H1 (cell line): ENCODE measurements at regions not wholly inside any gene's neighbourhood (a gene's known extent, or its start where the extent isn't known, plus 50 kb on each side); places are given as distances from the start of the nearest gene placed in this dataset.

ENCODE experiments used
- CTCF ChIA-PET: fragments of 300-600 bp; sonication (Branson Sonifier 250); formaldehyde crosslinking; loops from one replicate; lab custom pipeline; 2021; ENCODE audit not compliant: partially characterized antibody; lab: Charles Lee
- POLR2A ChIA-PET: fragments of 300-600 bp; sonication (Branson Sonifier 250); formaldehyde crosslinking; loops from one replicate; lab custom pipeline; 2021; ENCODE audit warnings: inconsistent platforms; ENCODE audit not compliant: partially characterized antibody; lab: Charles Lee
- DNase-seq, 2 experiments: peaks; one replicate each; pipeline versions ENCODE4 v3.0.0 to v3.0.0-alpha.2; 2010 to 2022; ENCODE audit warnings: low spot score in 2 of 2, low read depth in 1 of 2, mixed read lengths in 1 of 2
- FAIRE-seq: peaks from 2 replicates; lab custom pipeline; 2011; peaks lifted over from hg19 to GRCh38; lab: Jason Lieb, UNC
- H2AFZ ChIP-seq: 2 replicates; pipeline ENCODE4 v1.8.1; 2012; ENCODE audit warnings: low read length, inconsistent platforms
- H2AK5ac ChIP-seq: 2 replicates; pipeline ENCODE4 v1.6.1; 2013; ENCODE audit warnings: low read depth, low read length
- H2BK120ac ChIP-seq: replicated peaks from 2 replicates; pipeline ENCODE3; 2013; ENCODE audit warnings: low read depth, low read length, inconsistent platforms
- H2BK12ac ChIP-seq: 2 replicates; pipeline ENCODE4 v1.6.1; 2013; ENCODE audit warnings: low read depth, low read length
- H2BK15ac ChIP-seq: 2 replicates; pipeline ENCODE4 v1.6.1; 2013; ENCODE audit warnings: low read length
- H2BK20ac ChIP-seq: 2 replicates; pipeline ENCODE4 v1.6.1; 2013; ENCODE audit warnings: low read length
- H2BK5ac ChIP-seq: 2 replicates; pipeline ENCODE4 v1.6.1; 2013; ENCODE audit warnings: low read depth, low read length
- H3K14ac ChIP-seq: 2 replicates; pipeline ENCODE4 v1.6.1; 2013; ENCODE audit warnings: inconsistent platforms; ENCODE audit not compliant: insufficient read length
- H3K18ac ChIP-seq: 2 replicates; pipeline ENCODE4 v1.6.1; 2013; ENCODE audit warnings: low read length; ENCODE audit errors: extremely low read depth
- H3K23ac ChIP-seq: 2 replicates; pipeline ENCODE4 v1.6.1; 2013; ENCODE audit warnings: inconsistent platforms; ENCODE audit not compliant: insufficient read length
- H3K23me2 ChIP-seq: 2 replicates; pipeline ENCODE4 v1.6.1; 2013; ENCODE audit warnings: low read depth, low read length
- H3K27ac ChIP-seq: 2 replicates; pipeline ENCODE4 v1.6.1; 2011; ENCODE audit warnings: low read depth, low read length, inconsistent platforms
- H3K27me3 ChIP-seq, 4 experiments: replicated peaks in 1 of 4; 1 replicate in 1 of 4; 2 replicates in 3 of 4; pipeline versions ENCODE4 v1.6.1 to v1.8.1; 2011 to 2013; ENCODE audit warnings: low read length in 3 of 4, mild to moderate bottlenecking in 3 of 4, inconsistent platforms in 2 of 4, mixed read lengths in 2 of 4, moderate library complexity in 1 of 4; ENCODE audit not compliant: control insufficient read depth in 3 of 4, insufficient read depth in 3 of 4; ENCODE audit errors: extremely low read depth in 1 of 4
- H3K36me3 ChIP-seq, 4 experiments: 2 replicates each; pipeline versions ENCODE4 v1.6.1 to v1.8.1; 2011 to 2013; ENCODE audit warnings: mild to moderate bottlenecking in 4 of 4, low read length in 3 of 4, moderate library complexity in 2 of 4, control low read depth in 1 of 4, inconsistent platforms in 1 of 4; ENCODE audit not compliant: insufficient read depth in 4 of 4, control insufficient read depth in 2 of 4
- H3K4ac ChIP-seq: replicated peaks from 2 replicates; pipeline ENCODE3; 2013; ENCODE audit warnings: low read length, low read depth, mixed read lengths, inconsistent platforms; ENCODE audit not compliant: insufficient read length
- H3K4me1 ChIP-seq, 4 experiments: replicated peaks in 1 of 4; 1 replicate in 1 of 4; 2 replicates in 3 of 4; pipeline versions ENCODE4 v1.6.1 to v1.8.1; 2011 to 2013; ENCODE audit warnings: low read length in 3 of 4, inconsistent platforms in 2 of 4, mixed read lengths in 1 of 4; ENCODE audit not compliant: insufficient read depth in 4 of 4, control insufficient read depth in 3 of 4
- H3K4me2 ChIP-seq, 2 experiments: 2 replicates each; pipeline versions ENCODE4 v1.6.1 to v1.8.1; 2011 to 2013; ENCODE audit warnings: low read depth in 2 of 2, low read length in 2 of 2, control low read depth in 1 of 2, inconsistent platforms in 1 of 2, mild to moderate bottlenecking in 1 of 2; ENCODE audit not compliant: insufficient read depth in 1 of 2
- H3K4me3 ChIP-seq, 4 experiments: fragments of 200-600, 300-600 bp in 1 of 4; sonication (generic), shearing (Covaris generic), sonication (Bioruptor Twin) in 1 of 4; 2 replicates each; pipeline versions ENCODE4 v1.5.1 to v1.8.1; 2011 to 2016; ENCODE audit warnings: low read length in 4 of 4, low read depth in 3 of 4, control low read depth in 2 of 4, inconsistent platforms in 2 of 4, mild to moderate bottlenecking in 2 of 4, mixed read lengths in 1 of 4, moderate library complexity in 1 of 4; ENCODE audit not compliant: insufficient read depth in 2 of 4; ENCODE audit errors: extremely low read depth in 1 of 4
- H3K56ac ChIP-seq: replicated peaks from 2 replicates; pipeline ENCODE3; 2013; ENCODE audit warnings: low read depth, mild to moderate bottlenecking, mixed read lengths, low read length, inconsistent platforms; ENCODE audit not compliant: insufficient read length
- H3K79me1 ChIP-seq: 2 replicates; pipeline ENCODE4 v1.6.1; 2013; ENCODE audit warnings: low read depth, low read length, control low read depth
- H3K79me2 ChIP-seq, 2 experiments: 2 replicates each; pipeline versions ENCODE4 v1.6.1 to v1.8.1; 2012 to 2013; ENCODE audit warnings: low read length in 2 of 2, mild to moderate bottlenecking in 2 of 2, inconsistent platforms in 1 of 2; ENCODE audit not compliant: insufficient read depth in 2 of 2, control insufficient read depth in 1 of 2
- H3K9ac ChIP-seq, 4 experiments: replicated peaks in 1 of 4; 1 replicate in 1 of 4; 2 replicates in 3 of 4; pipeline versions ENCODE4 v1.6.1 to v1.8.1; 2011 to 2013; ENCODE audit warnings: low read depth in 3 of 4, low read length in 3 of 4, control low read depth in 2 of 4, mild to moderate bottlenecking in 2 of 4, moderate library complexity in 2 of 4, inconsistent platforms in 1 of 4; ENCODE audit errors: extremely low read depth in 1 of 4
- H3K9me3 ChIP-seq, 2 experiments: 2 replicates each; pipeline versions ENCODE4 v1.6.1 to v1.8.1; 2012 to 2013; ENCODE audit warnings: mild to moderate bottlenecking in 2 of 2, moderate library complexity in 2 of 2, control low read depth in 1 of 2, inconsistent platforms in 1 of 2, low read depth in 1 of 2, low read length in 1 of 2, mixed read lengths in 1 of 2; ENCODE audit not compliant: insufficient read depth in 2 of 2
- H4K20me1 ChIP-seq, 2 experiments: replicated peaks in 1 of 2; 2 replicates each; pipeline versions ENCODE3 to v1.8.1; 2011 to 2013; ENCODE audit warnings: inconsistent platforms in 2 of 2, low read length in 2 of 2, mild to moderate bottlenecking in 1 of 2; ENCODE audit not compliant: insufficient read depth in 2 of 2, control insufficient read depth in 1 of 2
- H4K5ac ChIP-seq: 2 replicates; pipeline ENCODE4 v1.6.1; 2013; ENCODE audit warnings: low read length, low read depth, mixed read lengths, inconsistent platforms; ENCODE audit not compliant: insufficient read length
- H4K8ac ChIP-seq: 2 replicates; pipeline ENCODE4 v1.8.0; 2013; ENCODE audit warnings: mild to moderate bottlenecking, moderate library complexity, low read length, inconsistent platforms; ENCODE audit not compliant: insufficient read depth; ENCODE audit errors: extremely low read depth
- H4K91ac ChIP-seq: replicated peaks from 2 replicates; pipeline ENCODE3; 2013; ENCODE audit warnings: low read length, mixed read lengths, inconsistent platforms; ENCODE audit not compliant: insufficient read length
- CBX5 ChIP-seq: fragments of 300-800, 300-1000 bp; sonication (generic); IDR thresholded peaks from 2 replicates; pipeline ENCODE4 v1.7.1; 2016; ENCODE audit warnings: antibody characterized with exemption, low read length, low read depth
- CTBP2 ChIP-seq: IDR thresholded peaks from 2 replicates; pipeline ENCODE4 v1.7.0; 2011; ENCODE audit warnings: borderline replicate concordance, mild to moderate bottlenecking, moderate library complexity, mixed read lengths, low read length; ENCODE audit not compliant: insufficient read depth, insufficient read length
- GABPA ChIP-seq: IDR thresholded peaks from 2 replicates; pipeline ENCODE4 v1.6.1; 2011; ENCODE audit warnings: mild to moderate bottlenecking, low read length, moderate library complexity, borderline replicate concordance; ENCODE audit not compliant: insufficient read depth
- JUN ChIP-seq: IDR thresholded peaks from 2 replicates; pipeline ENCODE4 v1.6.1; 2011; ENCODE audit warnings: low read depth, mild to moderate bottlenecking, improper control_type of control experiment, low read length
- PHF8 ChIP-seq: fragments of 200-600 bp; sonication (generic); conservative IDR thresholded peaks from 2 replicates; pipeline ENCODE4 v1.7.1; 2012; ENCODE audit warnings: low read depth, mild to moderate bottlenecking, inconsistent platforms, low read length, moderate library complexity
- POLR2A ChIP-seq, 2 experiments: IDR thresholded peaks; 1 replicate in 1 of 2; 2 replicates in 1 of 2; pipeline ENCODE4 v1.6.1; 2011; ENCODE audit warnings: low read depth in 2 of 2, low read length in 2 of 2, mild to moderate bottlenecking in 2 of 2; ENCODE audit errors: control extremely low read depth in 1 of 2
- SAP30 ChIP-seq: fragments of 300-600 bp; sonication (generic); IDR thresholded peaks from 2 replicates; pipeline ENCODE4 v1.7.1; 2012; ENCODE audit warnings: low read length, moderate library complexity, mild to moderate bottlenecking, inconsistent platforms; ENCODE audit not compliant: insufficient read depth, insufficient replicate concordance
- SP4 ChIP-seq: IDR thresholded peaks from 2 replicates; pipeline ENCODE4 v1.6.1; 2012; ENCODE audit warnings: low read length, inconsistent platforms
- TEAD4 ChIP-seq: IDR thresholded peaks from 2 replicates; pipeline ENCODE4 v1.6.1; 2012; ENCODE audit warnings: low read depth, low read length, inconsistent platforms, mixed read lengths
- WGBS, 2 experiments: shearing (Covaris generic) in 1 of 2; methylation state at CpG; one replicate each; pipeline versions ENCODE4 v1.1.6 to v1.1.7; 2013 to 2015; ENCODE audit warnings: low lambda C conversion rate in 2 of 2, mixed read lengths in 2 of 2, inconsistent platforms in 1 of 2, low coverage in 1 of 2, missing lambda C conversion rate in 1 of 2; ENCODE audit not compliant: insufficient replicate concordance in 2 of 2, insufficient coverage in 1 of 2, insufficient read length in 1 of 2; ENCODE audit errors: extremely low coverage in 1 of 2, missing lambda C conversion rate in 1 of 2; 5-methylcytosine and 5-hydroxymethylcytosine counted together
- TF ChIP-seq, protein P1 (sequence below): IDR thresholded peaks from 2 replicates; pipeline ENCODE4 v1.6.1; 2011; ENCODE audit warnings: low read depth, mild to moderate bottlenecking, low read length; ENCODE audit not compliant: insufficient read depth

DNA sequence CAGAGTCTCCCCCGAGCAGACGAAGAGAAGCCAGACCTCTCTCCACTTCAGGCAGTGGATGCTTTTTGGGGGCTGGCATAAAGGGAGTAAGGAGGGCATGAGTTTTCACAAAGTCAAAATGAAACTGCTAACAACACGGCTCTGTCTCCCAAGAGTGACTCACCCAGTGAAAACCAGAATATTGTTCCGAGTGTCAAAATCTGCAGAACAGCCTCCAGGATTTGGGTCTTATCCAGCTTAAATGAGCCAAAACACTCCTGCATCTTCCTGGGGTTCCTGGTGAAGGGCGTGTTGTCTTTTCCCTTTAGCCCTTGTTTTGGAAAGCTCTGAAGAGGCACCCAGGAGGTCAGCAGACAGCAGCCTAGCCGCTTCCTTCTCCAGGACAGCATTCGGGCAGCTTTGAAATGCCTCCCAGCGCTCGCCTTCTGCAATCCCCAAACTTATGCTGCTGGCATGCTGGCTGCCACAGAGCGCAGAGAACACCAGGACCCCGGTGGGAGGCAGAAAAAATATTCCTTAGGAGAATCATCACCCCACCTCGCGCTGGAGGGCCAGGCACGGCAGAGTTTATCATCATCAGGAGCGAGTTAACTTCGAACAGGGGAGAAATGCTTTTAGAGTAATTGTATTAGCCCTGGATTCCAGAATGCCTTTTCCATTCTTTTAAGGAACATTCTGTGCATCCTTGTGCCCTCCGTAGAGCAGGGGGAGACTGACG lies 117.7 kb upstream of the NCOR2 start:
- H2AFZ ChIP-seq: no peak overlapping the region

More for the DNA sequence above, 117.7 kb upstream of the NCOR2 start:
- H2BK15ac ChIP-seq: no peak overlapping the region
- no peaks in the 10 kb centered on the region for H3K27me3 ChIP-seq
- H2BK20ac ChIP-seq: no peak overlapping the region
- H3K9me3 ChIP-seq: no peaks in the 10 kb centered on the region; a peak in 1 of 4 replicates
- H3K18ac ChIP-seq: no peak overlapping the region
- H2BK12ac ChIP-seq: no peak overlapping the region
- no peak for DNase-seq
- FAIRE-seq: no peak
- no peaks in the 10 kb centered on the region for H3K23me2 ChIP-seq
- H4K5ac ChIP-seq: no peak overlapping the region
- POLR2A ChIA-PET: no interaction called here
- no peak overlapping the region for H2BK120ac ChIP-seq
- no peak overlapping the region for H4K8ac ChIP-seq
- no peak overlapping the region for H4K91ac ChIP-seq
- no peak overlapping the region for H2BK5ac ChIP-seq
- no peak overlapping the region for H3K23ac ChIP-seq
- WGBS, 2 experiments: 88% methylated on average over 18 of the region's 18 CpGs; no CpG with 5 or more reads in 1 of the 2 experiments
- no peak overlapping the region for H3K27ac ChIP-seq
- H3K79me2 ChIP-seq: no peaks in the 10 kb centered on the region
- no peaks in the 10 kb centered on the region for H4K20me1 ChIP-seq
- H3K4me3 ChIP-seq: no peak overlapping the region
- TF ChIP-seq TEAD4 (no peak), GABPA (no peak), PHF8 (no peak), CTBP2 (no peak), POLR2A (IDR thresholded peaks at IDR 0.05; ENCODE audit: control extremely low read depth in 1 of 2, low read depth in 2 of 2, low read length in 2 of 2) (no peak), SP4 (no peak), SAP30 (no peak), JUN (no peak), CBX5 (no peak)
- TF ChIP-seq, protein P1, sequence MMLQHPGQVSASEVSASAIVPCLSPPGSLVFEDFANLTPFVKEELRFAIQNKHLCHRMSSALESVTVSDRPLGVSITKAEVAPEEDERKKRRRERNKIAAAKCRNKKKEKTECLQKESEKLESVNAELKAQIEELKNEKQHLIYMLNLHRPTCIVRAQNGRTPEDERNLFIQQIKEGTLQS: no peak
- no peak overlapping the region for H2AK5ac ChIP-seq
- no peak overlapping the region for H3K9ac ChIP-seq
- no peak overlapping the region for H3K4me2 ChIP-seq
- no peaks in the 10 kb centered on the region for H3K36me3 ChIP-seq
- H3K4me1 ChIP-seq: peaks cover 0 to 5% (median 2%) of the 10 kb centered on the region in 4 experiments; a peak in 4 of 7 replicates
- H3K56ac ChIP-seq: no peak overlapping the region
- H3K4ac ChIP-seq: no peak overlapping the region
- H3K14ac ChIP-seq: no peak overlapping the region
- no peaks in the 10 kb centered on the region for H3K79me1 ChIP-seq
- CTCF ChIA-PET: interaction anchor here (1.0 to 1.5 kb wide), 4 partner anchors 17 to 80 kb away, joined by 3 read pairs; no protein-coding TSS in a partner anchor
